ENCODE measurements at regions not wholly inside any gene's neighbourhood (a gene's known extent, or its start where the extent isn't known, plus 50 kb on each side); places are given as distances from the start of the nearest gene placed in this dataset.

DNA sequence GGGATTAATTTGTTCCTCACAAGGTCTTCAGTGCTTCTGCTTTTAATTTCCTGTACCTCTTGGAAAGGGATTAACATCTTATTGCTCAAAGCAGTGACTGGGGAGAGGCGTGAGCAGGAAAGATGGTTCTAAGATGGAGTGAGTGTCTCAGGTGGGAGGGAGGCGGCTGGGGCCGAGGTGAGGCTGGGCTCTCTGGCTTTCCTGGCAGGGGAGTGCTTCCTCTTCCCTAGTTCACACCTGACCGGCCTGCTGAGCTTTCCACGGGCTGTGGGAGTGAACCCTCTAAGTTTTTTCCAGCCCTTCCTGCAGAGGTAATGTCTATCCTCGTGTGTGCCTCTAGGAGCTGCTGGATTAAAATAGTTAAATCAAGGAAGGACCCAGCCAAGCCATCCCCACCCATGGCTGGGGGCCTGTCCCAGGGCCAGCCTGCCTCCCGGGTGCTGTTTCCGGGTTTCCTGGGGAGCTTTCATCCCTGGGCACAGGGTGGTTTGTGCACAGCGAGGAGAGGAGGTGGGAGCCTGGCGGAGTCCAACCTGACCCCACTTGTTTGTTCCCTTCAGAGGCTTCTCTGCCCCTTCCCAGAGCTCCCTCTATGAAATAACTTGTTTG is 179.1 kb downstream of the TFAP2C start:
- no peak for DNase-seq (ENCODE audit: insufficient read length)
- TF ChIP-seq POLR2A (IDR thresholded peaks at IDR 0.05; ENCODE audit: low read depth, low read length): no peak
- TF ChIP-seq POLR2AphosphoS5 (IDR thresholded peaks at IDR 0.05; ENCODE audit: low read depth, low read length): no peak
- TF ChIP-seq TAF1 (IDR thresholded peaks at IDR 0.05; ENCODE audit: borderline replicate concordance, low read depth, low read length): no peak
- no peak for FAIRE-seq

DNA sequence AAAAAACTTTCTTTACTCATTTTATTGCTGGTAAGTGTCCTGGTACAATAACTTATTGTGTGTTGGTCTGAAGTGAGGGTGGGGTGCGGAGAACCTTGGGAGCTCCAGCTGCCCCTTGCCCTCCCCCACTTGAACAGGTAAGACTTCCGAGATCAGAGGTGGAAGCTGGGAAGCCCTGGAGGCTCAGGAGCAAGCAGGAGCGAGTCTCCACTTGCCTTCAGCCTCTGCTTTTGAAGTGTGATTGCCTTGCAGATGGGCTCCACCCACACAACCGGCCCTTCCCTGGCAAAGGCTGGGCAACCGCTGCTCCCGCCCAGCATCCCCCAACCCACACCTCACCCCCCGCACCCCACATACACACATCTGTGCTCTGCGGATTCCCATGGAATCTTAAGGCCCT is 179.6 kb downstream of the TFAP2C start:
- no peak for DNase-seq (ENCODE audit: insufficient read length)
- TF ChIP-seq TAF1 (IDR thresholded peaks at IDR 0.05; ENCODE audit: borderline replicate concordance, low read depth, low read length) (no peak), POLR2A (IDR thresholded peaks at IDR 0.05; ENCODE audit: low read depth, low read length) (no peak), POLR2AphosphoS5 (IDR thresholded peaks at IDR 0.05; ENCODE audit: low read depth, low read length) (no peak)
- no peak for FAIRE-seq

DNA sequence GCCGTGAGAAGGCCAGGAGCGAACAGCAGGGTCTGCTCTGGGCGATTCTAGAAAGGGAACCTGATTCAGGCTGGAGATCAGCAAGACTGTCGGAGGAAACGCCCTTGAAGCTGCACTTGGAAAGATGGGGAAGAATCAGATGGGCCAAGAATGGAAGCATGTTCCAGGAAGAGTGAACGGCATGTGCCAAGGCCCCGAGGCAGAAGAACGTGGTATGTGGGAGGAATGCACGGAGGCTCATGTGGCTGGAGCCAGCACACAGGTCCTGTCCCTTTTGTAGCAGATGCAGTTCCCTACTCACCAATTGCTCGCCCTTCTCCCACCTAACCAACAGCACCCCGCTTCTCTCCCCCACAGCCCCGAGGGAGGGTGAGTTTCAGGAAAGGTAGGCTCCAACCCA is 180.6 kb downstream of the TFAP2C start:
- DNase-seq (ENCODE audit: insufficient read length): no peak
- no peak for FAIRE-seq

GRCh38 chr20:56810141-56810540 is 181.0 kb downstream of the TFAP2C start:
- FAIRE-seq: no peak
- no peak for DNase-seq (ENCODE audit: insufficient read length)
- no peak for TF ChIP-seq TAF1 (IDR thresholded peaks at IDR 0.05; ENCODE audit: borderline replicate concordance, low read depth, low read length)
- TF ChIP-seq POLR2A (IDR thresholded peaks at IDR 0.05; ENCODE audit: low read depth, low read length): no peak
- TF ChIP-seq POLR2AphosphoS5 (IDR thresholded peaks at IDR 0.05; ENCODE audit: low read depth, low read length): no peak

More for the DNA sequence above, 180.6 kb downstream of the TFAP2C start:
- TF ChIP-seq POLR2A (IDR thresholded peaks at IDR 0.05; ENCODE audit: low read depth, low read length) (no peak), TAF1 (IDR thresholded peaks at IDR 0.05; ENCODE audit: borderline replicate concordance, low read depth, low read length) (no peak), POLR2AphosphoS5 (IDR thresholded peaks at IDR 0.05; ENCODE audit: low read depth, low read length) (no peak)

DNA sequence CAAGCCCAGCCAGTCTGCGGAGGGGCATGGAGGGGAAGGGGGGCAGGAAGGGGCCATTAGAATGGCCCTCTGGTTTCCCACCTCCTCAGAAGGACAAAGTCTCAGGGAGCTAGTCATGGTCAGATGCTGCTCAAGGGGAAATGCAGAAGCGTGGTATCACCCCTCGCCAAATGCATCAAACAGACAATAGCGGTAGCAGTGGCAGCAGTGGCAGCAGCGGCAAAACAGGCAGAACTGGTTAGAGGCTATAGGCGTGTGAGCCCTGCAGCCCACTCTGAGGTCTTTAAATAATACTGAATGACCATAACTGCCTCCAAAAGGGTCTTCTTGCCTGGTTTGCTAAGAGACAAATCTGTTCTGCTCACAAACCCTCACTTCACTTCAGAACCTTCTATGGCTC is 186.7 kb downstream of the TFAP2C start:
- FAIRE-seq (no peak), DNase-seq (ENCODE audit: insufficient read length) (no peak)
- TF ChIP-seq POLR2AphosphoS5 (IDR thresholded peaks at IDR 0.05; ENCODE audit: low read depth, low read length): no peak
- no peak for TF ChIP-seq POLR2A (IDR thresholded peaks at IDR 0.05; ENCODE audit: low read depth, low read length)
- no peak for TF ChIP-seq TAF1 (IDR thresholded peaks at IDR 0.05; ENCODE audit: borderline replicate concordance, low read depth, low read length)

- no peak for TF ChIP-seq POLR2A (IDR thresholded peaks at IDR 0.05; ENCODE audit: low read depth, low read length)
- no peak for TF ChIP-seq POLR2AphosphoS5 (IDR thresholded peaks at IDR 0.05; ENCODE audit: low read depth, low read length)
- TF ChIP-seq TAF1 (IDR thresholded peaks at IDR 0.05; ENCODE audit: borderline replicate concordance, low read depth, low read length): no peak
- DNase-seq (ENCODE audit: insufficient read length): no peak
- FAIRE-seq: no peak
Measured at GRCh38 chr20:56816349-56816748, 187.2 kb downstream of the TFAP2C start.

DNA sequence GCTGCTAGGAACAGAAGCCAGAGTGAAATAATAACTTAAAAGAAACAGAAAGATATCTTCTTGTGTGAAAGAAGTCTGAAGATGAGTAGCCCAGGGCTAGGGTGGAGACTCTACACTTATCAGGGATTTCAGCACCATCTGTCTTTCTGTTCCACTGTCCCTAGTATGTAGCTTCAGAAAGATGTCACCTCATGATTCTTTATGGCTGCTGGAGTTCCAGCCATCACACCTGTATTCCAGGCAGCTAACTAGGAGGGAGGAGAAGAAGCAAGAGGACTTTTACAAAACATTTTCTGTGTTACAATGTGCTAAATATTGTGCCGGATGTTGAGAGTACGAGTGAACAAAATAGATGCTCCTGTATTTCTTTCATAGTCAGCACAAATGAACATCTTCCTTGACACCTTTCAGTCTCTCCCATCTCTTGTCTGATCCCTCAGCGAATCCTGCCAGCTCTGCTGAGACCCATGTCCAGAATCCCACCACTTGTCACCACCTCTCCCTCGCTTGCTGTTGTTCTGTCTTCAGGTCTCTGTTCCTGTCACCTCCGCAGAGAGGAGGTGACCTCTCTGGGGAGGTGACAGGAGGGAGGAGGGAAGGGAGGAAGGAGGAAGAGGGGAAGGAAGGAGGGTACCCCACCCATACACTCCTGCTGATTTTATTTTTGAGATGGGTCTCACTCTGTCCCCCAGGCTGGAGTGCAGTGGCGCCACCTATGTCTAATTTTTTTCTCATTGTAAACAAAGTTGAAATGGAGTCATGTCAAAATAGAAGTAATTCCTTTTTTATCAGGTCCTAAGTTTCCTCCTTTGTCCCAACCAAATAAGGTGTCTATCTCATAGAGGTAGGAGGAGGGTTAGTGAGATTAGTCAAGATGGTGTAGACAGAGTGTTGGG is 188.9 kb downstream of the TFAP2C start:
- FAIRE-seq: no peak
- no peak for DNase-seq (ENCODE audit: insufficient read length)
- no peak for TF ChIP-seq POLR2A (IDR thresholded peaks at IDR 0.05; ENCODE audit: low read depth, low read length)
- no peak for TF ChIP-seq POLR2AphosphoS5 (IDR thresholded peaks at IDR 0.05; ENCODE audit: low read depth, low read length)
- no peak for TF ChIP-seq TAF1 (IDR thresholded peaks at IDR 0.05; ENCODE audit: borderline replicate concordance, low read depth, low read length)

- DNase-seq (ENCODE audit: insufficient read length) (no peak), FAIRE-seq (no peak)
- TF ChIP-seq POLR2A (IDR thresholded peaks at IDR 0.05; ENCODE audit: low read depth, low read length): no peak
- TF ChIP-seq POLR2AphosphoS5 (IDR thresholded peaks at IDR 0.05; ENCODE audit: low read depth, low read length): no peak
- TF ChIP-seq TAF1 (IDR thresholded peaks at IDR 0.05; ENCODE audit: borderline replicate concordance, low read depth, low read length): no peak
Measured at GRCh38 chr20:56820984-56821383, 191.9 kb downstream of the TFAP2C start.

DNA sequence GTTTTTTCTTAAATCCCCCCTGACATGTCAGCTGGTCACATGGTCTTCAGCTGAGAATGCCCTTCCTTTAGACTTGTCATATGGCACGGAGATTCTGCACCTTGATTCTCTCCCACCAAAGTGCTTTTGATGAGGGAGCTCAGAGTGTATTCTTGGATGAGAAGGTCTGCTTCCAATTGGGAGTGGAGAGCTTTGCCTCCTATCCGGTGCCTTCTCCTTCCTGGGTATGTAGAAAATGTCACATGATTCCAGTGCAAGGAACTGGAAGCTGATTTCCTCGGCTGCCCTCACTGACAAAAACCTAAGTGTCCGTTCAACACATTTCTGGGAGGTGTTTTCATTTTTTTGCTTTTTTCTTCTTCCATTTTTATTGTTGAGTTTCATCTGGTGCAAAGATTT is 197.2 kb downstream of the TFAP2C start:
- DNase-seq (ENCODE audit: insufficient read length) (no peak), FAIRE-seq (no peak)
- TF ChIP-seq TAF1 (IDR thresholded peaks at IDR 0.05; ENCODE audit: borderline replicate concordance, low read depth, low read length) (no peak), POLR2A (IDR thresholded peaks at IDR 0.05; ENCODE audit: low read depth, low read length) (no peak), POLR2AphosphoS5 (IDR thresholded peaks at IDR 0.05; ENCODE audit: low read depth, low read length) (no peak)

- DNase-seq (ENCODE audit: insufficient read length) (no peak), FAIRE-seq (no peak)
Measured at GRCh38 chr20:56826705-56827665, 197.9 kb downstream of the TFAP2C start.

DNA sequence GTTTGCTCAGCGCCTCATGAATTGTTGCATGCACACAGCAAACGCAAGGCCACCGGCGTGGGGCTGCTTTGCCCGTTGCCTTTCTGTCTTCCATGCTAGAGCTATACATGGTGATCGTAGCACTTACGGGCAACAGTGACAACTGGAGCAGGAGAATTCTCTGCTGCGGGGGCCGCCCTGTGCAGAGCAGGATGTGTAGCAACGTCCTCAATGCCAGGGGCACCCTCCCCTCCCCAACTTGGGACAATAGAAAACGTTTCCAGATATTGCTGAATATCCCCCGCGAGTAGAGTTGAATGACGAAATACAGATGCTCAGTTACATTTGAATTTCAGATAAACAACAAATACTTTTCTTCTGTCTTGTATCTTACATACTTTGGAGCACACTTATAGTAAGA is 198.7 kb downstream of the TFAP2C start:
- no peak for FAIRE-seq
- no peak for DNase-seq (ENCODE audit: insufficient read length)
- TF ChIP-seq POLR2A (IDR thresholded peaks at IDR 0.05; ENCODE audit: low read depth, low read length) (no peak), TAF1 (IDR thresholded peaks at IDR 0.05; ENCODE audit: borderline replicate concordance, low read depth, low read length) (no peak), POLR2AphosphoS5 (IDR thresholded peaks at IDR 0.05; ENCODE audit: low read depth, low read length) (no peak)

More at GRCh38 chr20:56826705-56827665, 197.9 kb downstream of the TFAP2C start:
- TF ChIP-seq POLR2AphosphoS5 (IDR thresholded peaks at IDR 0.05; ENCODE audit: low read depth, low read length) (no peak), POLR2A (IDR thresholded peaks at IDR 0.05; ENCODE audit: low read depth, low read length) (no peak), TAF1 (IDR thresholded peaks at IDR 0.05; ENCODE audit: borderline replicate concordance, low read depth, low read length) (no peak)
